HG03558 (cell line): ENCODE measurements at regions not wholly inside any gene's neighbourhood (a gene's known extent, or its start where the extent isn't known, plus 50 kb on each side); places are given as distances from the start of the nearest gene placed in this dataset.
"Not testable (repeated sequence)": the region's sequence is repeated elsewhere in the genome, so short reads cannot be mapped to it uniquely, and the experiment has no call there.

Experiments
- ATAC-seq: cut with Tn5 transposase; IDR thresholded peaks from one replicate; pipeline ENCODE4 v1.9.1; 2021; ENCODE audit warnings: moderate number of reproducible peaks; ENCODE audit not compliant: unreplicated experiment; ENCODE audit errors: extremely low read depth

- no peak for ATAC-seq
Observed at GRCh38 chr13:68551701-68552522, 1321.8 kb upstream of the PCDH9 start.

DNA sequence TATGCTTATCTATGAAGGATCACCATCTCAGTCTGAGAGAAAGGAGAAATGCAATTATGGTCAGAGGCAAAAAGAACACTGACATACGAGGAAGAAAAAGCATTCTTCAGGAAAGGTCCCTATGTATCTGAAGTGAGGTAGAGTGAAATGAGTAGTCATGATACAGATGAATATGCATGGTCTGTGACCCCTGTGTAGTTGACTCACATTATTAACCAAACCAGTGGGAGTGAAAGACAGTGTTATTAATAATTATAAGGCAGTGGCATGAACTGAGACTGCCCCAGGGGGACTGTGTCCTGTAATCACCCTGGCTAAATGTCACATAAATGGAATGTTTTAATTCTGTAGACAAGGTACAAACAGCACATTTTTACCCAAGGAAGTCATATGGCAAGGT, 1320.2 kb upstream of the PCDH9 start:
- no peak for ATAC-seq

- no peak for ATAC-seq
Observed at GRCh38 chr13:68540244-68540643, 1310.1 kb upstream of the PCDH9 start.

GRCh38 chr13:68535329-68535728, 1305.2 kb upstream of the PCDH9 start:
- ATAC-seq = peak; percentile 70

DNA sequence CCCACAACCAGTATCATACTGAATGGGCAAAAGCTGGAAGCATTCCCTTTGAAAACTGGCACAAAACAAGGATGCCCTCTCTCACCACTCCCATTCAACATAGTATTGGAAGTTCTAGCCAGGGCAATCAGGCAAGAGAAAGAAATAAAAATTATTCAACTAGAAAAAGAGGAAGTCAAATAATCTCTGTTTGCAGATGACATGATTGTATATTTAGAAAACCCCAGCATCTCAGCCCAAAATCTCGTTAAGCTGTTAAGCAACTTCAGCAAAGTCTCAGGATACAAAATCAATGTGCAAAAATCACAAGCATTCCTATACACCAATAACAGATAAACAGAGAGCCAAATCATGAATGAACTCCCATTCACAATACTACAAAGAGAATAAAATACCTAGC, 1297.0 kb upstream of the PCDH9 start:
- ATAC-seq = not testable (repeated sequence)

DNA sequence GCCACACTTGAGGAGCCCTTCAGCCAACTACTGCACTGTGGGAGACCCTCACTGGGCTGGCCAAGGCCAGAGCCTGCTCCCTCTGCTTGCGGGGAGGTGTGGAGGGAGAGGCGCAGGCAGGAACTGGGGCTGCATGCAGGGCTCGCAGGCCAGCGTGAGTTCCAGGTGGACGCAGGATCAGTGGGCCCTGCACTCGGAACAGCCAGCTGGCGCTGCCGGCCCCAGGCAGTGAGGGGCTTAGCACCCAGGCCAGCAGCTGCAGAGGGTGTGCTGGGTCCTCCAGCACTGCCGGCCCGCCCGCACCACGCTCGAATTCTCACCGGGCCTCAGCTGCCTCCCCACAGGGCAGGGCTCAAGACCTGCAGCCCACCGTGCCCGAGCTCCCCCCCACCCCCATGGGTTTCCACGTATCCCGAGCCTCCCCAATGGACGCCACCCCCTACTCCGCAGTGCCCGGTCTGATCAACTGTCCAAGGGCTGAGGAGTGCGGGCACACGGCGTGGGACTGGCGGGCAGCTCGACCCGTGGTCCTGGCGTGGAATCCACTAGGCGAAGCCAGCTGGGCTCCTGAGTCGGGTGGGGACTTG, 1293.8 kb upstream of the PCDH9 start:
- no peak for ATAC-seq

- no peak for ATAC-seq
Observed at GRCh38 chr13:68522184-68522583, 1292.0 kb upstream of the PCDH9 start.

DNA sequence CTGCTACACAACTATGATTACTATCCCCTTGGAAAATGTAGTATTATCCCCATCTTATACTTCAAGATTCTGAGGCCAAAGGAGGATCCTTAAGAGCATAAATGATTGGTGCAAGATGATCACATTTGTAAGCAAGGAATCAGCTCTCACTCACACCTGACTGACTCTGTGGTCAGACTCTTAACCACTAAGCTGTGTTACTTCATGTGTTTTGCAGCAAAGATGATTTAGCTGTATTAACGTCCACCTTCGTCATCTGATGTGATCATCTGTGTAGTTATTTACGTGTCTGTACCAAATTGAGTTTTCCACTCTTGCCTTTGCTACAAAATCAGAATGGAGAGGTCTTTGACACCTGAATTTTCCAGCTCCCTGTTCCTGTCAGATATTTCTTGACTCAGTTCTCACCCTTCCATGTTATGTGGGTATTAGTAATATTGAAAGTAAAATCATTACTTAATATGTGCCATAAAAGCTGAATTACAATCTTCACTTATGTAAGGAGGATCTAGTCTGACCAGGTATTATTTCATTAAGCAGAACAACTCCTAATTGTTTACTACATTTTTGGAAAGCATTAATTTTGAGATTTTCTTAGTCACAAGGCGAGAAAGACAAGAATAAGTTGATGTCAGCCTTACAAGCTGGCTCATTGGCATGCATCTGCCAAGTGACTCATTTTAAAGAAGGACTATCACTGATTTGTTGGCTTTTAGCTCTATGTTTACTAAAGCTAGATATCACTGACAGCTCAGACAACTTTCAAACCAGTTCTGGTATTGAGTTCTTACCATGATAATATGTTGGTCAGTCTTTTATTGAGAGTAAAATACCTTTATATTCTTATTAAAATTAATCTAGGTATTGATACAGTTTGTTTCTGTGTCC, 1279.8 kb upstream of the PCDH9 start:
- ATAC-seq = peak; percentile 61

DNA sequence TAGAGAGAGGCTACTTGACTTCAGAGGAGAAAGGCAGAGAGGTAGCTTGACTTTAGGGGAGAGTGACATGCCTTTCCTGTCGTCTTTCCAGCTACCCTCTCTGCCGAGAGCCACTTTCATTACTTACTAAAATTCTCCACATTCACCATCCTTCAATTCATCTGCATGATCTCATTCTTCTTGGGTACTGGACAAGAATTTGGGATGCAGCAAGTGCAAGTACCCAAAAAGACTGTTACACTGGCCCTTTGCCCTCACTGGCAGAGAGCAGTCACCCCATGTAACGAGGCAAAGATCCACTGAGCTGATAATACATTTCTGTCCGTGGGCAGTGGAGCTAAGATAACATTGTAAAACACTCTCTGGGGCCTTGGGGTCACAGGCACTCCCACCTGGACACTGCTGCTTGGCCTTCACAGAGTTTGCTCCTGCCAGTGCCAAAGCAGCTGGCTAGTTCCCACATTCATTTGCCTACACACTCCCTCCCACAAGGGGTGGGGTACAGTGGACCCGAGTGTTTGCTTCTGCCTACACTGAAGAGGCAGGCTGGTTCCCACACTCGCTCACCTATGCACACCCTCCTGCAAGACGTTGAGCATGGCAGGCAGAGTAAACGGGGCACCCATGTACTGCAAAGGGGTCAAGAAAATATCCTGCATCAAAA, 1276.9 kb upstream of the PCDH9 start:
- ATAC-seq = no peak

- no peak for ATAC-seq
Observed at GRCh38 chr13:68490594-68490993, 1260.5 kb upstream of the PCDH9 start.

- no peak for ATAC-seq
Observed at GRCh38 chr13:68481130-68481529, 1251.0 kb upstream of the PCDH9 start.

DNA sequence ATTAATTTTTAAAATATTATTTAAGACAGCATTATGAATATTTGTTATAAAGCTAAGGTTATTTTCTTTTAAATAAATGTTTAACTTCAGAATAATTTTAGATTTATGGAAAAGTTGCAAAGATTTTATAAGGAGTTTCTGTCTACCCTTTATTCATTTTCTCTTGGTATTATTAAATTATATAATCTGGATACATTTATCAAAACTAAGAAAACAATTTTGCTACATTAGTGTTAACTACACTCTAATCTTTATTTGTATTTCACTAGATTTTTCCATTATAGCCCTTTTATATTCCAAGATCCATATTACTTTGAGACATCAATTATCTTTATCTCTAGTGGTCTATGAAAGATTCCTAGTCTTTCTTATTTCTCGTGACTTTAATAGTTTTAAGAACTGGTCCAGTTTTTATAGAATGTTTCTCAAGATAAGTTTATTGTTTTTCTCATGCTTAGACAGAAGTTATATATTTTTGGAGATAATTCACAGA, 1243.7 kb upstream of the PCDH9 start:
- no peak for ATAC-seq

GRCh38 chr13:68467160-68467559, 1237.0 kb upstream of the PCDH9 start:
- ATAC-seq = no peak

- no peak for ATAC-seq
Observed at GRCh38 chr13:68440874-68441273, 1210.7 kb upstream of the PCDH9 start.

- no peak for ATAC-seq
Observed at GRCh38 chr13:68439817-68440216, 1209.7 kb upstream of the PCDH9 start.

DNA sequence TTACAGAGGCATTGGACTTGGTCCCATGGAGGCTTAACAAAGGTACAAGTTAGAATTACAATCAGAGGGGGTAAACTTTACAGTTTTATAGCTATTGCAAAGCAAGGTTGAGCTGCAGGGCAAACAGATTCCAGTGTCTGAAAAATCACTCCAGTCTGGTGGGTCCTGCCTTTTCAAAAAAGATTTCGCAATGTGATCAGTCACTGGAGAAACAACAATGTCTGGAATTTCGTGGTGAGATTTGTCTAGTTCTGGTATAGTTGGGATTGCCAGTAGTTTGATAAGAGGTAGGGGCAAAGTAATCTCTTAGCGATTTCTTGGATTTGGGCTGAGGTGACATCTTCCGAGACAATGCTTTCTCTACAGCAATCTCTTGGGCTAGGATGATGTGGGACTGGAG, 1198.2 kb upstream of the PCDH9 start:
- ATAC-seq = no peak

- ATAC-seq = no peak
Observed at GRCh38 chr13:68417801-68418200, 1187.7 kb upstream of the PCDH9 start.

GRCh38 chr13:68410007-68410406, 1179.9 kb upstream of the PCDH9 start:
- ATAC-seq = no peak

DNA sequence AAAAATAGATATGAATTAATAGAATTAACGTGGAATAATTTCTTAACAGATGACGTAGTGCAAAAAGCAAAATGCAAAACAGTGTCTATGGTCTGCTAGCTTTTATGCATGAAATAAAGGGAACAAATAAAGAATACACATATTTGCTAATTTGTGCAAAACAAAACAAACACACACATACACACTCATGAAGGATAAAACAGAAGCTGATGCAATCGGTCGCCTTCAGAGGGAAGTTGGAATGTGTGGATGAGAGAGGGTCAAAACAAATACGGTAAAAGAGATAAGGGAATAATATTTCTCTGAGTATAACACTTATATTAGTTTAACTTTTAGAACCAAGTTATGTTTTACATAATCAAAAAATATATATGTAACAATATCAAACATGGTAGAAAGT, 1160.9 kb upstream of the PCDH9 start:
- no peak for ATAC-seq

- ATAC-seq = no peak
Observed at GRCh38 chr13:68386808-68387207, 1156.7 kb upstream of the PCDH9 start.
